HL-60 (cell line): ENCODE measurements at regions not wholly inside any gene's neighbourhood (a gene's known extent, or its start where the extent isn't known, plus 50 kb on each side); places are given as distances from the start of the nearest gene placed in this dataset.

Experiments used
- GABPA ChIP-seq: IDR thresholded peaks from 2 replicates; pipeline ENCODE4 v1.6.1; 2012; ENCODE audit warnings: low read depth
- POLR2AphosphoS5 ChIP-seq: IDR thresholded peaks from 2 replicates; pipeline ENCODE4 v1.6.1; 2012; ENCODE audit warnings: low read depth
- REST ChIP-seq: IDR thresholded peaks from 2 replicates; pipeline ENCODE4 v1.6.1; 2012; ENCODE audit warnings: low read depth; ENCODE audit not compliant: insufficient replicate concordance
- SPI1 ChIP-seq: IDR thresholded peaks from 2 replicates; pipeline ENCODE4 v1.6.1; 2012; ENCODE audit warnings: low read depth, mild to moderate bottlenecking, borderline replicate concordance
- TF ChIP-seq, protein P1 (sequence below): IDR thresholded peaks from one replicate; pipeline ENCODE4 v1.5.1; 2011; ENCODE audit warnings: low read length, control low read depth, inconsistent platforms; ENCODE audit not compliant: insufficient read depth

- TF ChIP-seq, protein P1, sequence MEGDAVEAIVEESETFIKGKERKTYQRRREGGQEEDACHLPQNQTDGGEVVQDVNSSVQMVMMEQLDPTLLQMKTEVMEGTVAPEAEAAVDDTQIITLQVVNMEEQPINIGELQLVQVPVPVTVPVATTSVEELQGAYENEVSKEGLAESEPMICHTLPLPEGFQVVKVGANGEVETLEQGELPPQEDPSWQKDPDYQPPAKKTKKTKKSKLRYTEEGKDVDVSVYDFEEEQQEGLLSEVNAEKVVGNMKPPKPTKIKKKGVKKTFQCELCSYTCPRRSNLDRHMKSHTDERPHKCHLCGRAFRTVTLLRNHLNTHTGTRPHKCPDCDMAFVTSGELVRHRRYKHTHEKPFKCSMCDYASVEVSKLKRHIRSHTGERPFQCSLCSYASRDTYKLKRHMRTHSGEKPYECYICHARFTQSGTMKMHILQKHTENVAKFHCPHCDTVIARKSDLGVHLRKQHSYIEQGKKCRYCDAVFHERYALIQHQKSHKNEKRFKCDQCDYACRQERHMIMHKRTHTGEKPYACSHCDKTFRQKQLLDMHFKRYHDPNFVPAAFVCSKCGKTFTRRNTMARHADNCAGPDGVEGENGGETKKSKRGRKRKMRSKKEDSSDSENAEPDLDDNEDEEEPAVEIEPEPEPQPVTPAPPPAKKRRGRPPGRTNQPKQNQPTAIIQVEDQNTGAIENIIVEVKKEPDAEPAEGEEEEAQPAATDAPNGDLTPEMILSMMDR, result no peak
- TF ChIP-seq GABPA (no peak), POLR2AphosphoS5 (no peak), REST (no peak), SPI1 (no peak)
These were observed 135.1 kb downstream of the OR2B2 start for GRCh38 chr6:27777126-27777525.
